ENCODE measurements at regions not wholly inside any gene's neighbourhood (a gene's known extent, or its start where the extent isn't known, plus 50 kb on each side); places are given as distances from the start of the nearest gene placed in this dataset.

DNA sequence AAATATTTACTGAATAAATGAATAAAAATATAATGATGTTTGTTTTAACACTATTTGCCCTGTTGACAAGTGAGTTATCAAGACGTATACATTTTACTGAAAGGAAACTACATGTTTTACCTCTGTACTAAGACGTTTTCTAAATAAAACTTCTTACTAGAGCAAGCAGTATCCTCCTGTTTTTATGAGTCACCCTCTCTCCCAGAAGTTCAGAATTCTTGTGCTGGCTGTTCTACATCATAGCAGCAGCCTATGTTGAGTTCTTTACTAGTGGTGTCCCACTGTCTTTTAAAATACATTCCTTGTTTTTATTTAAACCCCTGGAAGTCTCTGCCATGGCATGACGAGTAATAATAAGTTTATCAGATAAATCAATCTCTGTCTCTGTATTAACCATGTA, 297.4 kb downstream of the CALCRL start:
- TF ChIP-seq, protein P1, sequence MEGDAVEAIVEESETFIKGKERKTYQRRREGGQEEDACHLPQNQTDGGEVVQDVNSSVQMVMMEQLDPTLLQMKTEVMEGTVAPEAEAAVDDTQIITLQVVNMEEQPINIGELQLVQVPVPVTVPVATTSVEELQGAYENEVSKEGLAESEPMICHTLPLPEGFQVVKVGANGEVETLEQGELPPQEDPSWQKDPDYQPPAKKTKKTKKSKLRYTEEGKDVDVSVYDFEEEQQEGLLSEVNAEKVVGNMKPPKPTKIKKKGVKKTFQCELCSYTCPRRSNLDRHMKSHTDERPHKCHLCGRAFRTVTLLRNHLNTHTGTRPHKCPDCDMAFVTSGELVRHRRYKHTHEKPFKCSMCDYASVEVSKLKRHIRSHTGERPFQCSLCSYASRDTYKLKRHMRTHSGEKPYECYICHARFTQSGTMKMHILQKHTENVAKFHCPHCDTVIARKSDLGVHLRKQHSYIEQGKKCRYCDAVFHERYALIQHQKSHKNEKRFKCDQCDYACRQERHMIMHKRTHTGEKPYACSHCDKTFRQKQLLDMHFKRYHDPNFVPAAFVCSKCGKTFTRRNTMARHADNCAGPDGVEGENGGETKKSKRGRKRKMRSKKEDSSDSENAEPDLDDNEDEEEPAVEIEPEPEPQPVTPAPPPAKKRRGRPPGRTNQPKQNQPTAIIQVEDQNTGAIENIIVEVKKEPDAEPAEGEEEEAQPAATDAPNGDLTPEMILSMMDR (IDR thresholded peaks at IDR 0.05), result no peak
- no peak for TF ChIP-seq POLR2A (IDR thresholded peaks at IDR 0.05)
